ENCODE measurements at regions not wholly inside any gene's neighbourhood (a gene's known extent, or its start where the extent isn't known, plus 50 kb on each side); places are given as distances from the start of the nearest gene placed in this dataset.

DNA sequence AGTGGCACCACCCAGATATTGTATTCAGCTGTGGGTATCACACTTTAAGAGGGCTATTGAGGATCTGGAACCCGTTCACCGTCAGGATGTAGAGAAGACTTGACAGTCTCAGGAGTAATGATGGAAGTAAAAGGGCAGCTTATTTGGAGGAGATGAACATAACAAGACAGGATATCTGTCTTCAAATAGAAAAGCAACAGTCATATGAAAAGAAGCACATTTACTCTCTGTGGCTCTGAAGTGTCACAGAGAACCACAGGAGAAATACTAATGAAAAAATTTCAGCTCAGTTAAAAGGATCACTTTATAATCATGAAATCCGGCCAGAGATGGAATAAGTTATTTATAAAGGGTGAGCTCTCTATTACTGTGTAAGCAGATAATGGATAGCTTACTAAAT, 200.8 kb downstream of the FAM76B start:
- no peak for TF ChIP-seq CTCF (IDR thresholded peaks at IDR 0.05)
- no peak for TF ChIP-seq POLR2A (IDR thresholded peaks at IDR 0.05)

Measured in right lobe of liver (tissue), 4 donors.